ENCODE measurements at regions not wholly inside any gene's neighbourhood (a gene's known extent, or its start where the extent isn't known, plus 50 kb on each side); places are given as distances from the start of the nearest gene placed in this dataset.

GRCh38 chr3:90040554-90040953 lies 933.1 kb downstream of the EPHA3 start:
- no peaks in the 10 kb centered on the region for H3K79me2 ChIP-seq (ENCODE audit: control insufficient read depth, insufficient read depth, low read length)
- TF ChIP-seq POLR2A (IDR thresholded peaks at IDR 0.05; ENCODE audit: low read depth, low read length) (no peak), MYC (IDR thresholded peaks at IDR 0.05; ENCODE audit: low read depth, low read length) (no peak), GATA2 (IDR thresholded peaks at IDR 0.05; ENCODE audit: insufficient read depth, insufficient read length, low read depth, low read length) (no peak), MAX (IDR thresholded peaks at IDR 0.05; ENCODE audit: insufficient read depth, insufficient read length) (no peak), EZH2 (IDR thresholded peaks at IDR 0.05; ENCODE audit: borderline replicate concordance, low read depth, low read length, severe bottlenecking) (no peak), FOS (IDR thresholded peaks at IDR 0.05; ENCODE audit: borderline replicate concordance, insufficient read depth, low read length) (no peak), JUN (IDR thresholded peaks at IDR 0.05; ENCODE audit: borderline replicate concordance, insufficient read depth, insufficient read length, low read depth) (no peak), POLR2AphosphoS5 (IDR thresholded peaks at IDR 0.05; ENCODE audit: insufficient read depth, low read depth, low read length) (no peak), CTCF (IDR thresholded peaks at IDR 0.05; ENCODE audit: extremely low read depth in 1 of 2, insufficient read depth in 1 of 2, low read depth in 1 of 2, low read length in 2 of 2) (no peak)
- H3K36me3 ChIP-seq (ENCODE audit: control insufficient read depth in 2 of 2, extremely low read depth in 1 of 2, insufficient read depth in 2 of 2, low read length in 2 of 2): no peaks in the 10 kb centered on the region
- FAIRE-seq: no peak
- H3K9me1 ChIP-seq (replicated peaks; ENCODE audit: control insufficient read depth, extremely low read depth, insufficient read depth, low read length): no peaks in the 10 kb centered on the region
- intact Hi-C loops (cut with micrococcal nuclease) (no loop called here), dilution Hi-C loops (cut with MboI; ENCODE audit: extremely low pct_ligation_motif_present, low sequenced_read_pairs) (no loop called here)
- no TSS peak for BruUV-seq (replicated peaks)
- H3K4me1 ChIP-seq (ENCODE audit: control insufficient read depth, extremely low read depth, insufficient read depth, low read length): no peaks in the 10 kb centered on the region
- no peak for DNase-seq (ENCODE audit: low read depth, low spot score)
- no peaks in the 10 kb centered on the region for H3K9me3 ChIP-seq (replicated peaks; ENCODE audit: control insufficient read depth, insufficient read depth, low read length)
- H3K27me3 ChIP-seq (ENCODE audit: control insufficient read depth in 2 of 2, insufficient read depth in 2 of 2, low read length in 2 of 2): no peaks in the 10 kb centered on the region
- POLR2A ChIA-PET: no interaction called here
- H3K9ac ChIP-seq (replicated peaks; ENCODE audit: extremely low read depth, insufficient read depth, low read length): no peak overlapping the region
- no peak overlapping the region for H3K4me2 ChIP-seq (ENCODE audit: insufficient read depth, low read length)
- CTCF ChIA-PET: no interaction called here
- no peaks in the 10 kb centered on the region for H4K20me1 ChIP-seq (replicated peaks; ENCODE audit: control insufficient read depth, extremely low read depth, insufficient read depth, low read length)
- H2AFZ ChIP-seq (ENCODE audit: low read depth, low read length): no peak overlapping the region
- no peak overlapping the region for H3K4me3 ChIP-seq (replicated peaks in 1 of 3; ENCODE audit: insufficient read depth in 1 of 3, low read depth in 1 of 3, low read length in 3 of 3)
- H3K27ac ChIP-seq (ENCODE audit: insufficient read depth, low read depth, low read length): no peak overlapping the region

Data from endothelial cell of umbilical vein (primary cell).